ENCODE measurements at regions not wholly inside any gene's neighbourhood (a gene's known extent, or its start where the extent isn't known, plus 50 kb on each side); places are given as distances from the start of the nearest gene placed in this dataset.

DNA sequence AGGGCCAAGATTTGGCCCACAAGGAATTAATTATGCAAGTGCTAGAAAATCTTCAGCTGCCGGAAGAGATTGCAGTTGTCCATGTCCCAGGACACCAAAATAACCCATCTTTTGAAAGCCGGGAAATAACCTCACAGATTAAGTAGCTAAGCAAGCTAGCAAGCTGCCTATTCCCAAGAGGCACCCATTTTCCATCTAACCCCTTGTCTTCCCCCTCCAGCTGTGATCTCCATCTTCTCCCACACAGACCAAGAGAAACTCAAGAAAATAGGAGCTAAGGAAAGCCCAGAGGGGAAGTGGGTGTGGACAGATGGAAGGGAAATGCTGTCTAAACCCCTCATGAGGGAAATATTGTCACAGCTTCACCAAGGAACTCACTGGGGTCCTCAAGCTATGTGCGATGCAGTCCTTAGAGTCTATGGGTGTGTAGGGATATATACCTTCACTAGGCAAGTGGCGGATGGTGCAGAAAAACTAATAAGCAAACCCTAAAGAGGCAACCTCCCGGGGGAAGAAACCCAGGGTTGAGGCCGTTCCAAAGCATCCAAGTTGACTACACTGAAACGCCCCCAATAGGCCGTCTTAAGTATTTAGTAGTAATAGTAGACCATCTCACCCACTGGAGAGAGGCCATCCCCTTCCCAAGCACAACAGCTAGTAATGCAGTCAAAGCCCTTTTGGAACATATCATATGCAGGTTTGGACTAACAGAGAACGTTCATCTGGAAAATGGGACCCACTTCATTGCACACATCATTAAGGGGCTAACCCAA is 64.3 kb upstream of the PRSS16 start:
- ChIA-PET SMC1A (ENCODE audit: uncharacterized antibody, unreplicated experiment) (interaction anchor here (1.5 kb wide), 1 partner anchor 21 kb away, joined by 3 read pairs; no protein-coding TSS in a partner anchor), RAD21 (ENCODE audit: unreplicated experiment) (interaction anchor here (1.0 kb wide), 1 partner anchor 24 kb away, joined by 3 read pairs; no protein-coding TSS in a partner anchor), CTCF (interaction anchor here (0.9 to 2.5 kb wide), 4 partner anchors 17 to 426 kb away, joined by 3 to 7 read pairs (median 3); no protein-coding TSS in a partner anchor), POLR2A (no interaction called here)
- no peak overlapping the region for H3K4me3 ChIP-seq
- H3K27me3 ChIP-seq (replicated peaks in 1 of 2; ENCODE audit: control insufficient read depth in 2 of 2, insufficient read depth in 2 of 2, low read length in 1 of 2) = no peaks in the 10 kb centered on the region
- no peak overlapping the region for H3K27ac ChIP-seq (ENCODE audit: control insufficient read depth, insufficient read depth)
- no peaks in the 10 kb centered on the region for H3K4me1 ChIP-seq (ENCODE audit: control insufficient read depth, insufficient read depth, low read length)
- BruUV-seq (replicated peaks) = no TSS peak
- no peaks in the 10 kb centered on the region for H3K79me2 ChIP-seq (ENCODE audit: control insufficient read depth, insufficient read depth, low read length)
- H2AFZ ChIP-seq (ENCODE audit: control insufficient read depth, low read depth, low read length) = no peak overlapping the region
- 46% methylated on average over 9 of the region's 9 CpGs for WGBS (ENCODE audit: insufficient coverage, insufficient replicate concordance, low lambda C conversion rate, missing lambda C conversion rate)
- in situ Hi-C loops (cut with MboI) (no loop called here), intact Hi-C loops (cut with micrococcal nuclease; ENCODE audit: unreplicated experiment) (no loop called here)
- TF ChIP-seq YY1 (IDR thresholded peaks at IDR 0.05; ENCODE audit: low read depth, low read length) (no peak), HDAC2 (IDR thresholded peaks at IDR 0.05) (no peak), HDGF (IDR thresholded peaks at IDR 0.05) (no peak), TCF7 (IDR thresholded peaks at IDR 0.05; ENCODE audit: borderline replicate concordance) (no peak), POLR2A (IDR thresholded peaks at IDR 0.05; ENCODE audit: low read depth, low read length) (no peak), RFX5 (IDR thresholded peaks at IDR 0.05; ENCODE audit: low read depth, low read length) (no peak)
- TF ChIP-seq, protein P1, sequence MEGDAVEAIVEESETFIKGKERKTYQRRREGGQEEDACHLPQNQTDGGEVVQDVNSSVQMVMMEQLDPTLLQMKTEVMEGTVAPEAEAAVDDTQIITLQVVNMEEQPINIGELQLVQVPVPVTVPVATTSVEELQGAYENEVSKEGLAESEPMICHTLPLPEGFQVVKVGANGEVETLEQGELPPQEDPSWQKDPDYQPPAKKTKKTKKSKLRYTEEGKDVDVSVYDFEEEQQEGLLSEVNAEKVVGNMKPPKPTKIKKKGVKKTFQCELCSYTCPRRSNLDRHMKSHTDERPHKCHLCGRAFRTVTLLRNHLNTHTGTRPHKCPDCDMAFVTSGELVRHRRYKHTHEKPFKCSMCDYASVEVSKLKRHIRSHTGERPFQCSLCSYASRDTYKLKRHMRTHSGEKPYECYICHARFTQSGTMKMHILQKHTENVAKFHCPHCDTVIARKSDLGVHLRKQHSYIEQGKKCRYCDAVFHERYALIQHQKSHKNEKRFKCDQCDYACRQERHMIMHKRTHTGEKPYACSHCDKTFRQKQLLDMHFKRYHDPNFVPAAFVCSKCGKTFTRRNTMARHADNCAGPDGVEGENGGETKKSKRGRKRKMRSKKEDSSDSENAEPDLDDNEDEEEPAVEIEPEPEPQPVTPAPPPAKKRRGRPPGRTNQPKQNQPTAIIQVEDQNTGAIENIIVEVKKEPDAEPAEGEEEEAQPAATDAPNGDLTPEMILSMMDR (IDR thresholded peaks at IDR 0.05 in 2 of 3, conservative IDR thresholded peaks at IDR 0.05 in 1 of 3; ENCODE audit: control insufficient read depth in 2 of 3, extremely low read depth in 1 of 3, insufficient read depth in 1 of 3, low read depth in 3 of 3, low read length in 3 of 3) = 0 out of 6 replicates have a peak, but pooled peaks of 1 of the 3 experiments have one; percentile 13
- no peak overlapping the region for H3K4me2 ChIP-seq (ENCODE audit: control insufficient read depth, insufficient read depth)
- no peaks in the 10 kb centered on the region for H3K36me3 ChIP-seq (ENCODE audit: control insufficient read depth in 2 of 2, insufficient read depth in 2 of 2, low read length in 1 of 2)
- DNase-seq (ENCODE audit: low read depth, low spot score) = no peak
- FAIRE-seq = no peak
- H4K20me1 ChIP-seq (ENCODE audit: control insufficient read depth, insufficient read depth) = no peaks in the 10 kb centered on the region
- H3K9me3 ChIP-seq (replicated peaks; ENCODE audit: control insufficient read depth, insufficient read depth, low read length) = no peaks in the 10 kb centered on the region
- no peak for ATAC-seq
- H3K9ac ChIP-seq (ENCODE audit: control insufficient read depth, insufficient read depth, low read length) = no peak overlapping the region
